ENCODE measurements at regions not wholly inside any gene's neighbourhood (a gene's known extent, or its start where the extent isn't known, plus 50 kb on each side); places are given as distances from the start of the nearest gene placed in this dataset.

- H3K27ac ChIP-seq (replicated peaks) = no peak overlapping the region
- no peak for DNase-seq (ENCODE audit: low read depth in 1 of 2, low spot score in 1 of 2)
- no peaks in the 10 kb centered on the region for H3K27me3 ChIP-seq (ENCODE audit: insufficient read depth, poor library complexity, severe bottlenecking)
- TF ChIP-seq CTCF (IDR thresholded peaks at IDR 0.05; ENCODE audit: insufficient read depth, low read length) (no peak), REST (IDR thresholded peaks at IDR 0.05; ENCODE audit: insufficient replicate concordance, low read depth) (no peak), POLR2AphosphoS5 (IDR thresholded peaks at IDR 0.05; ENCODE audit: low read depth) (no peak), SPI1 (IDR thresholded peaks at IDR 0.05; ENCODE audit: borderline replicate concordance, low read depth) (no peak), GABPA (IDR thresholded peaks at IDR 0.05; ENCODE audit: low read depth) (no peak)
- no peak overlapping the region for H3K4me3 ChIP-seq (replicated peaks; ENCODE audit: insufficient read depth, low read length)
Measured at GRCh38 chr20:58145506-58146080, 82.9 kb downstream of the ANKRD60 start.

- TF ChIP-seq GABPA (IDR thresholded peaks at IDR 0.05; ENCODE audit: low read depth) (no peak), SPI1 (IDR thresholded peaks at IDR 0.05; ENCODE audit: borderline replicate concordance, low read depth) (no peak), CTCF (IDR thresholded peaks at IDR 0.05; ENCODE audit: insufficient read depth, low read length) (no peak), REST (IDR thresholded peaks at IDR 0.05; ENCODE audit: insufficient replicate concordance, low read depth) (no peak), POLR2AphosphoS5 (IDR thresholded peaks at IDR 0.05; ENCODE audit: low read depth) (no peak)
- DNase-seq (ENCODE audit: low read depth in 1 of 2, low spot score in 1 of 2) = no peak
- no peaks in the 10 kb centered on the region for H3K27me3 ChIP-seq (ENCODE audit: insufficient read depth, poor library complexity, severe bottlenecking)
- H3K27ac ChIP-seq (replicated peaks) = no peak overlapping the region
- H3K4me3 ChIP-seq (replicated peaks; ENCODE audit: insufficient read depth, low read length) = no peak overlapping the region
Measured at GRCh38 chr20:58144096-58144495, 84.4 kb downstream of the ANKRD60 start.

- Histone ChIP-seq H3K4me3 (replicated peaks; ENCODE audit: insufficient read depth, low read length) (no peak overlapping the region), H3K27ac (replicated peaks) (no peak overlapping the region), H3K27me3 (ENCODE audit: insufficient read depth, poor library complexity, severe bottlenecking) (no peaks in the 10 kb centered on the region)
- TF ChIP-seq CTCF (IDR thresholded peaks at IDR 0.05; ENCODE audit: insufficient read depth, low read length) (no peak), GABPA (IDR thresholded peaks at IDR 0.05; ENCODE audit: low read depth) (no peak), REST (IDR thresholded peaks at IDR 0.05; ENCODE audit: insufficient replicate concordance, low read depth) (no peak), SPI1 (IDR thresholded peaks at IDR 0.05; ENCODE audit: borderline replicate concordance, low read depth) (no peak), POLR2AphosphoS5 (IDR thresholded peaks at IDR 0.05; ENCODE audit: low read depth) (no peak)
- DNase-seq (ENCODE audit: low read depth in 1 of 2, low spot score in 1 of 2) = no peak
Measured at GRCh38 chr20:58143531-58143930, 84.9 kb downstream of the ANKRD60 start.
